WERI-Rb-1 (cell line): ENCODE measurements at regions not wholly inside any gene's neighbourhood (a gene's known extent, or its start where the extent isn't known, plus 50 kb on each side); places are given as distances from the start of the nearest gene placed in this dataset.

Experiments
- DNase-seq: peaks from one replicate; pipeline ENCODE4 v3.0.0-alpha.2; 2020
- H3K27ac ChIP-seq: fragments of 250-450 bp; sonication (Bioruptor Pico); 2 replicates; pipeline ENCODE4 v1.5.1; 2020; ENCODE audit warnings: mild to moderate bottlenecking, moderate library complexity
- H3K27me3 ChIP-seq: fragments of 250-450 bp; sonication (Bioruptor Pico); 2 replicates; pipeline ENCODE4 v1.5.1; 2021; ENCODE audit warnings: mild to moderate bottlenecking, low read depth, moderate library complexity; ENCODE audit not compliant: insufficient read depth, severe bottlenecking
- H3K36me3 ChIP-seq: fragments of 250-450 bp; sonication (Bioruptor Pico); 2 replicates; pipeline ENCODE4 v1.5.1; 2020; ENCODE audit warnings: mild to moderate bottlenecking, moderate library complexity
- H3K4me3 ChIP-seq: 2 replicates; pipeline ENCODE4 v1.5.1; 2011; ENCODE audit warnings: low read depth, mild to moderate bottlenecking, control low read depth, low read length
- H3K9me3 ChIP-seq: fragments of 250-450 bp; sonication (Bioruptor Pico); 2 replicates; pipeline ENCODE4 v1.5.1; 2021; ENCODE audit warnings: mild to moderate bottlenecking, moderate library complexity; ENCODE audit not compliant: severe bottlenecking
- CTCF ChIP-seq: IDR thresholded peaks from 2 replicates; pipeline ENCODE4 v1.5.1; 2011; ENCODE audit warnings: low read depth, mild to moderate bottlenecking, control low read depth, inconsistent platforms, low read length

DNA sequence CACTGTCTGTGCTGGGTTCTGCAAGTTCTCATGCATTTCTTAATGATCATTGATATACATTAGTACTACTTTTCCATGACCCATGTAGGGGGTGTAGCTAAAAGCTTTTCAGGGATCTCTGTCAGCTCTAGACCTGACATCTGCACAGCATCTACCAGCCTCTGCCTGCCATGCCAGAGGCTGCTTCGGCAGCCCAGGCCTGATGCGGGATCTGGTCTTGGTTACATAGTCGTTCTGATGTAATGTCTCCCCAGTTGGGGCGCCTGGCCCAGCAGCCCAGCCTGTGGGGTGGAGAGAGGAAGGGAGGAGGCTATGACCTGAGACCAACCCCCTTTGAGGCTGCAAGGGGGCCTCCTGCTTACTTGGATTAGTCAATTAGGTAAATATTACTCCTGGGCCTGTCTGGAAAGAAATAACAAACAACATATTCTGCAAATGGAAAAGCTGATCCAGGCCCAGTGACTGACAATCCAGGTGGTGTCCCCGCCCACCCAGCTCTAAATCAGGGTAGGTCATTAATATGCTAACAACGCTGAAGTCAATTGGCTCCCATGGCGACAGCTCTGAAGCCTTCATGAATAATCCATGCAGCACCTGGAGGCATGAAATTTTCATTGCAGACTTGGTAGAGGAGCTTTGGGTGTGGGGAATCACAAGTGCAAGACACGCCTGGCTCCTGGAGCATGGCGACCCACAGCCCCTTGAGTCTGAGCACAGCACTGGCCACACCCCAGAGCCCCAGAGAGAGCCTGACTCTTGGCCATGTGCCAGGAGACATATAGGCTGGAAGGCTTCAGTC, 575.3 kb downstream of the CMPK2 start:
- TF ChIP-seq CTCF = no peak
- H3K4me3 ChIP-seq = no peak overlapping the region
- H3K27ac ChIP-seq = no peak overlapping the region
- peaks cover 2% of the 10 kb centered on the region for H3K9me3 ChIP-seq
- H3K27me3 ChIP-seq = no peaks in the 10 kb centered on the region
- DNase-seq = no peak
- no peaks in the 10 kb centered on the region for H3K36me3 ChIP-seq

GRCh38 chr2:6294791-6295190, 570.9 kb downstream of the CMPK2 start:
- H3K36me3 ChIP-seq = no peaks in the 10 kb centered on the region
- H3K27ac ChIP-seq = no peak overlapping the region
- TF ChIP-seq CTCF = no peak
- no peaks in the 10 kb centered on the region for H3K27me3 ChIP-seq
- DNase-seq = no peak
- H3K4me3 ChIP-seq = no peak overlapping the region
- H3K9me3 ChIP-seq = peaks cover 2% of the 10 kb centered on the region

- no peak overlapping the region for H3K27ac ChIP-seq
- no peak for TF ChIP-seq CTCF
- DNase-seq = no peak
Measured at GRCh38 chr2:6297238-6297637, 568.5 kb downstream of the CMPK2 start.

GRCh38 chr2:6301426-6301825, 564.3 kb downstream of the CMPK2 start:
- no peak for DNase-seq
- no peak for TF ChIP-seq CTCF
- H3K36me3 ChIP-seq = no peaks in the 10 kb centered on the region

More at GRCh38 chr2:6297238-6297637, 568.5 kb downstream of the CMPK2 start:
- Histone ChIP-seq H3K27me3 (no peaks in the 10 kb centered on the region), H3K36me3 (no peaks in the 10 kb centered on the region), H3K4me3 (no peak overlapping the region), H3K9me3 (peaks cover 2% of the 10 kb centered on the region)

DNA sequence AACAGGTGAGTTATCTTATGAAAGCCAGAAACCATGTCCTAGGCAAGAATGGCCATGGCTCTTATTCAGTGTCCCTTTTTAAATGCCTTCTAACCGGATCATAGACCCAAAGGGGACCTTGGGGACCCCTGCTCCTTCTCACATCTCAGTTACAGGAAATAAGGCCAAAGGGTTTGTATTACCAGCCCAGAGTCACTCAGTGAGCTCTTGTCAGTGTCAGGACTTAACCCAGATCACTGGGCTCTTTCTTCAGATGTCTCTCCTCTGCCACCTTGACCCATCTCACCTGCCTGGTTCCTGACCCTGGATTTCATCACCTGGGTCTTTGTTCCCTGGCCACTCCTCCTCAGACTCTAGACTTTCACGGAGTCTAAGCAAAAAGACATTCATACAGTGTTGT, 556.7 kb downstream of the CMPK2 start:
- Histone ChIP-seq H3K9me3 (no peaks in the 10 kb centered on the region), H3K27me3 (no peaks in the 10 kb centered on the region), H3K27ac (no peak overlapping the region), H3K4me3 (no peak overlapping the region), H3K36me3 (no peaks in the 10 kb centered on the region)
- TF ChIP-seq CTCF = no peak
- DNase-seq = no peak

More at GRCh38 chr2:6301426-6301825, 564.3 kb downstream of the CMPK2 start:
- Histone ChIP-seq H3K9me3 (no peaks in the 10 kb centered on the region), H3K4me3 (no peak overlapping the region), H3K27ac (no peak overlapping the region), H3K27me3 (no peaks in the 10 kb centered on the region)
